Activated gamma-delta T cell treated with Interleukin-2 at 50 U/mL for 16 hours (primary cell): ENCODE measurements at regions not wholly inside any gene's neighbourhood (a gene's known extent, or its start where the extent isn't known, plus 50 kb on each side); places are given as distances from the start of the nearest gene placed in this dataset.

ENCODE experiments used
- DNase-seq: peaks from one replicate; pipeline ENCODE4 v3.0.0-alpha.2; 2020

DNA sequence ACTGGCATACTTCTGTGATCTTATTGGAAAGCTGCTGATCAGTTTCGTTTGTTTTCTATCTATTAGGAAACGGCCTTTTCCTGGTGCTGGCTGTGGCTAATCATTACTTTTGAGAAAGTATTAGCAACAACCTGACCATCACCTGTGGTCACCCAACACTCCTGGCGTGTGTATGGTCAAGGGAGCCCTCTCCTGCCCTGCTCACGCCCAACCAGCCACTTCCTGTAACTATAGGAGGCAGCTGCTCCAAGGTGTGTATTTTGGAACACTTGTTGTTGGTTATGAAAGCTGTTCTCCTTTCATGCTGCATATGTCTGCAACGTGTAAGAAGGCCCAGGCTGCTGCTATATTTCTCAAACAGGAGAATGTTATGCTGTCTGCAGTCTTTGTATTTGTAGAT lies 1582.8 kb downstream of the AACS start:
- no peak for DNase-seq

DNA sequence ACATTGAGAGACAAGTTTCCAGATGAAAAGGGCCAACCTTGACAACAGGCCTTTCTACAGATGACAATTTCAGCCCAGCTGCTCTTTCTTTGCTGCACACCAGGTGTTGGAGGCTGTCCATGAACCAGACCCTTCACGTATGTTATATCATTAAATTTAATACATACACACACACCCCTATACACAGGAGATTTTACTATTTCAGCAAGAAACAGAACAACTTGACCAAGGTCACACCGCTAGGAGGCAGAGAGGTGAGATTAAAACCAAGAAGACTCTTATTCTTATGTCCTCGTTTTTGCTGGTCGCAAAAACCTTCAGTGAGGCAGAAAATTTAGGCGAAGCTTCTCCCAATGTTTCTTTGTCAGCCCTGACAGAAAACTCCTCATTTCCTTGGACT lies 1585.9 kb downstream of the AACS start:
- DNase-seq: no peak

DNA sequence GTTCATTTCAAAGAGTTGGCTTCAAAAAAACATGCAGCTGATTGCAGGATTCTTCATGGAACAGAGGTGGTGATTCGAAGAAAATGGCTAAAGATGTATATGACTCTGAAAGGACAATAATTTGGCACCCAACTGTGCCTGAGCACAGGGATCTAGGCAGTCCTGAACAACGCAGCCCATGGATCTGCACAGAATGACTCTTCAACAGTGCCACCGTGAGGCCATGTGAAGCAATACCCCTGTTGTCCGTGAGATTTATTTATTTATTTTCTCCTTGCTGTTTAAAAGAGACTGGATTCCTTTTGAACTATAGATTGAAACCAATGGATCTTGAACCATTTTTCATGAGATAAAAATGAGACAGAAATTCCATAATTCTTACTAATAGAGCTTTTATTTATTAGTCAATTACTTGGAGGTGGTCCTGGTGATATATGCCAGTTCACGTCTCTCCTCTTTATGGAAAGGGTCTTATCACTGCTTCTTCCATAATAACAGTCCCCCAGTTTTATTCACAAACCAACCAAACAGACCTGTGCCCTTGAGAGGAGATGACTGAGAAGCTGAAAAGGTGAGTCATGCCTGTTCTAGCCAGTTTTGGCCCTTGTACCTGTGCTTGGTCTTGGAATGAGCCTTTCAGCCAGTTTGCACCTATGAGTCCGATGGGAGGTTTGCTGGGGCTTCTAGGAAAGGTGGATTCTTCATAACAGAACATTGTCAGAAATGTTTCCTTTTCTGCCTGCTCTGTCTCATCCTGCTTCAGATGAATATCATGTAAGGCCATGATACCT lies 1598.3 kb downstream of the AACS start:
- DNase-seq: no peak

GRCh38 chr12:126667339-126667738 lies 1599.6 kb upstream of the TMEM132C start:
- DNase-seq: no peak

DNA sequence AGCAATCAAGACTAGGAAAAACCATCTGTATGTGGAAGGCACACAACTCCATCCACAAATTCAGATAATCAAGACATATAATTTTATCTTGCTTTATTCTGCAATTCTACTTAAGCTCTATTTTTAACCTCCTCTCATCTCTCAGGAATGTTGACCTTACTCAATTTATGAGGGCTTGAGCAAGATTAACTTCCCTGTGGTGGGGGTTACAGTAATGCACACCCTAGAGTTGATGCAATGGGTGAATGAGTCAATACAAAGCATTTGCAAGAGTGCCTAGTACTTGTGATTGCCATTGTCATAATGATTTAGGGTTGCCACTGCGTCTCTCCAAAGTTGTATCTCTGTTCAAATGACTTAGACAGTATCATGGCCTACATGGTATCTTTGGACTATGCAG lies 1598.4 kb upstream of the TMEM132C start:
- DNase-seq: no peak

- DNase-seq: no peak
These were observed 1598.0 kb upstream of the TMEM132C start for GRCh38 chr12:126668961-126669360.

DNA sequence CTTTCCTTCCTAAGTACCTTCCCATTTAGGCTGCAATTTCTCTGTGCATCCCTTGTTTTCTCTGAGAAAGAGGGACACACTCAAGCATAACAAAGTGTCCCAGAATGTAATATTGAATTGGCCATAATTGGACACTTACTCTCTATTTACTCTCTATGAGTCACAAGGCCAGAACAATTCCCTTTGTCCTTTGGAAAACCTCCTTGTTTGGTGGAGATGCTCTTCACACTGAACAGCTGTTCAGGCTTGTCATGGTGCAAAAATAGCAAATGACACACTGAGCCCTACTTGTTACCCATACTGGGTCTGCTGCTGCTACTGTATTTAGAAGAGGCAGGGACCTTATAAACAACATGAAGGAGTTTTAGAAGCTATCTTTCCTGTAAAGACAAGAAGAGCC lies 1590.5 kb upstream of the TMEM132C start:
- DNase-seq: no peak

DNA sequence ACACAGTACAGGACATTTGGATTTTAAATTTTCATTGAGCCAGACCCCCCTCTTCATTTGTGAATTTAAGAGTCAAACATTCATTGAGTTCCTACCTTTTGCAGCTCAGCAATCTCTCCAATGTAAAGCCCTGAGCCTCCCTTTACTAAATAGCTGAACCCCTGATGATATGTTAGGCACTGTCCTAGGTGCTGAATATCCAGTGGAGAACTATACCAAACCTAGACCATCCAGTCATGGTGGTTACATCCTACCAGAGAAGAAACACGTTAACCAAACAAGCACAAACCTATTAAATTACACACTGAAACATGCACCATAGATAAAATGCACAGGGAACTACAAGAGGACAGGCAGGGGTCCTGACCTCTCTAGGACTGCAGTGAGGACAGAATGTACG lies 1585.3 kb upstream of the TMEM132C start:
- no peak for DNase-seq

GRCh38 chr12:126684703-126685102 lies 1582.3 kb upstream of the TMEM132C start:
- DNase-seq: no peak

DNA sequence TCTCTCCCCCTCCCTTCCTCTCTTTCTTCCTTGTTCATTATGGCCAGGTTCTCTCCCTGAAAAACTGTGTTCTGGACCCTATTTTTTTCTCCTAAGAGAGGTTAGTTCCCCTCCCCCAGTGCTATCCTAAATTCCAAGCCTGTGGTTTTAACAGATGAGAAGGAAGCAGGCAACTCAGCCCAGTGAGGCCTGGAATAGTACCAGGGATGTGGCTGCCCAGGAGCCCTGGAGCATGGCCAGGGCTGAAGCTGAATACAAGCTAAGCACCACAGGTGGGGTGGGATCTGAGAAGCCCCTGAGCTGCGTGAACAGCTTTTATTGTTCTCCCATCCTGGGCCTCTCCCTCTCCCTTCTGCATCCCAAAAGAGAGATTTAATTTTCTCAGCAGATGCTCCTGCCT lies 1581.3 kb upstream of the TMEM132C start:
- no peak for DNase-seq

- no peak for DNase-seq
These were observed 1578.4 kb upstream of the TMEM132C start for GRCh38 chr12:126688556-126688955.

GRCh38 chr12:126700096-126700495 lies 1566.9 kb upstream of the TMEM132C start:
- no peak for DNase-seq

DNA sequence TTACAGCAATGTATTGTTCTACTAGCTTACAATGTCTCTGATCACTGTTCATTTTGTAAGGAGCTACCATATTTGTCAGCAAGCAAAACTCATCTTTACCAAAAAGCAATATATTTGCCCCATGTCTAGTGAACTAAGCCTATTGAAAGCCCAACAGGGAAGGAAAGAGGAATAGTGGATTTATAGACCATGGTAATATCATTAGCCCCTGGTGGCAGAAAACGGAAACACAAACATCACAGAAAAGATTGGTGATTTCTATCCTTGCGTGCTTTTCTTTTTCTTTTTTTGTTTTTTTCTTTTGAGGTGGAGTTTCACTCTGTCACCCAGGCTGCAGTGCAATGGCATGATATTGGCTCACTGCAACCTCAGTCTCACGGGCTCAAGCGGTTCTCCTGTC lies 1562.4 kb upstream of the TMEM132C start:
- no peak for DNase-seq

DNA sequence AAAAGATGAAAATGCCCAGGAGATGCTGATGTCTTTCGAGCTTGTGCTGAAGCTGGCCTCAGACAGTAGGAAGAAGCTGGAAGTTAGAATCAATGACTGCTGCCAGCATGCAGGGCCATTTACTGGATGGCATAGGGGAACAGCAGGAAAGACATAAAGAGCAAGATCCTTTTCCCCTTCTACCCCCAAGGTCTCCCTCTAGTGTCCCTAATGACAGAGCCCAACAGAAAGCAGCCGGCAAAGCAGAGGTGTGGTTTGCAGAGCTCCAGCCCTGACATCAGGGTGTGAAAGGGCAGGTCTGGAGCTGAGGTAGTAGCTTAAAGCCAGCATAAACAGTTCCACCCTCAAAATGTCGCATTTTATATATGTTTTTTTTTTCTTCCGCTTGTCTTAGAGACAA lies 1560.7 kb upstream of the TMEM132C start:
- DNase-seq: no peak

DNA sequence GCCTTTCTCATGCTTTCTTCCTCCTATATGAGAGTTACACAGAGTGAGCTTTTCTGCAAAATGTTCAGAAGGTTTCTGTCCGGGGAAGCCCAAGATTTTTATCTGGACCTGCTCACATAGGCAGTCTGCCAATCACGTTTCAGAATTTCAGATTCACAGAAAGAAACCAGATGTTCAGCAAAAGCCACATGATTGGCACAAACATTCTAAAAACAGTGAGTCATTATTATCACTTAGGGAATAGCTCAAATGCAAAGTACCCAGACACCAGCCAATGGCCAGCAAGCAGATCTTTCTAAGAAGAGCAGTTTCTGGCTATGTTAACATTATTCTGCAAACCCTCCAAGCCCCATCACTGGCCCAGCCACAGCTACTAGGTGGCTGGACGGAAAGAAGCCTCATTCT lies 1558.5 kb upstream of the TMEM132C start:
- no peak for DNase-seq

GRCh38 chr12:126718365-126718764 lies 1548.6 kb upstream of the TMEM132C start:
- no peak for DNase-seq

DNA sequence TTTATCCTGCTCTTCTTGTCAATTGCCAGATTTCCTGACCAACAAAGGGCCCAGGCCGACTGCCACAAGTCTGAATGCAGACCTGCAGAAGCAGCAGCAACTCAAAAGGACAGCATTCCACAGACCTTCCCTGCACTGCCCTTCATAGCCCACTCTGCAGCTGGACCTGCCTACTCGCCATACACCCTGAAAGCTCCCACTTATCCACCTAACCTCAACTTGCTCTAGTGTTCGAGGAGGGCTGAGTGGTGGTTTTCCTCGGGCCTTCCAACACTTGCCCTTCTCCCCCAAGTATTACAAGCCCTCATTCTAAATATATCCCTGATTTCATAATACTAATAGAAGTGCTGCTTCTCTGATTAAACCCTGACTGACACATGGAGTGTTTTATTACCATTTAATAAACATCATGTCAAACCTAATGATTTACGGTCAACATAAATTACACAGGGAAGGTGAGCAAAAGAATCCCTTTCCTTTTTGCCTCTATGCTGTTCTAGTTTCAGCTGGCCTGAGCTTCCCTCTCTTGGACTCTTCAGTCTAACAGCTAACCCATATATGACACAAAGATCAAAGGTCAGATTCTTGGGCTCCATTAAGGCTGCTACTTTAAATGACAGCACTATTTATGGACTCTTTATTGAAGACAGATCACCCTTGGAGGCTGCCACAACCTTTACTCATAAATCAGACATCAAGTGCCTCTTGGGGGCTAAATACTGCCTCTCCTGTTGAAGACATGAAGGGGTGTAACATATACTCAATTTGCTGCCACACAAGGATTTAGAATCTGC lies 1546.9 kb upstream of the TMEM132C start:
- no peak for DNase-seq

GRCh38 chr12:126726481-126727217 lies 1540.3 kb upstream of the TMEM132C start:
- DNase-seq: no peak

DNA sequence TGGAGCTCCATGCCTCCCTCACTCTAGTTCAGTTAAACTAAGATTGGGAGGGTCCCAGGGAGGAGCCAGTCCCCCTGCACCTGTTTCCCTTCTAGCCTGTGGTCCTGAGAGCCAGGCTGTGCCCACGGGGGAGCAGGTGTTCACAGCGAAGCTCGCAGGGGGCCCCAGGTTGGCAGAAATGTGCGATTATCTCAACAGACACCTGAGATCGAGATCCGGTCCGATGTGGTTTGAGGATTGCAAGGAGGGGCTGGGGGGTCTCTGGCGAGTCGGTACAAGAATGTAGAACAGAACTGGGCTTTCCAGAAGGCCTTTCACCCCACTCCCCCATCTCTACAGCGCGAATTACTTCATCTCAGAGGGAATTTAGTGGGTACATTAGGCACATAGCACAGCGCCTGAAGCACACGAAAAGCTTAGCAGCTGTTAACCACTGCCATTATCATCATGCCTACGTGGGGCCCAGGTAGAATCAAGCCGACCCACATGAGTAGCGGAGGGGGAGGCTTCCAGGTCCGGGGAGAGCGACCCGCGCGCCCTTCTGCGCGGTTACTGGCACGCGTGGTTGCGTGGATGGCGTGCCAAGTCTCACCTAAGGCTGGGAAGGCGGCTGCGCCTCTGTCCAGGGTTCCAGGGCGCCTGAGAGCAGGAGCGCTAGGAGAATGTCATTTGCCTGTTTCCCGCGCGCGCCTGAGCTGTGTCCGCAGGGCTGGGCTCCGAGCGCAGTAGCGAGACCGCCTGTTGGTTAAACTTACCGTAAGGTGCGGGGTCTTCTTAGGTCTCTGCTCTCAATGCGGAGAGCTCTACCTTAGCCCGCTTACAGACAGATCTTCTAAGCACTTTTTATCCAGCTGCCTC lies 1539.5 kb upstream of the TMEM132C start:
- no peak for DNase-seq

GRCh38 chr12:126734296-126734695 lies 1532.7 kb upstream of the TMEM132C start:
- DNase-seq: no peak

DNA sequence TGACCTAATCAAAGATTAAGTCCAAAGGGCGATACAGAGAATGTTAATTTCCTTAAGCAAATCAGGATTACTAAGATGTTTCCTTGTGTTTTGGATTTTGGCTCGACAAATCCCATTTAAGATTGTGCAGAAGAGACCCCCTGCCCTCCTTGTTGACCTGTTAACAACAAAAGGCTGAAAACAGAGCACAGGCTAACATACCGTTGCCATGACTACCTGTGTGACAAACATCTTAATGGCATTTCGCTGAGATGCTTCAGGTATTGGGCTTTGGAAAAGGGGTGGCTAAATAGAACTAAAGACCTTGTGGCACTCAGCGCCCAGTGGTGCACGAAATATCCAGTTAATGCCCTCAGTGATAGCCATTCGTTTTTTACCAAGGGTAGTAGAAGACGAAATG lies 1532.3 kb upstream of the TMEM132C start:
- DNase-seq: no peak

DNA sequence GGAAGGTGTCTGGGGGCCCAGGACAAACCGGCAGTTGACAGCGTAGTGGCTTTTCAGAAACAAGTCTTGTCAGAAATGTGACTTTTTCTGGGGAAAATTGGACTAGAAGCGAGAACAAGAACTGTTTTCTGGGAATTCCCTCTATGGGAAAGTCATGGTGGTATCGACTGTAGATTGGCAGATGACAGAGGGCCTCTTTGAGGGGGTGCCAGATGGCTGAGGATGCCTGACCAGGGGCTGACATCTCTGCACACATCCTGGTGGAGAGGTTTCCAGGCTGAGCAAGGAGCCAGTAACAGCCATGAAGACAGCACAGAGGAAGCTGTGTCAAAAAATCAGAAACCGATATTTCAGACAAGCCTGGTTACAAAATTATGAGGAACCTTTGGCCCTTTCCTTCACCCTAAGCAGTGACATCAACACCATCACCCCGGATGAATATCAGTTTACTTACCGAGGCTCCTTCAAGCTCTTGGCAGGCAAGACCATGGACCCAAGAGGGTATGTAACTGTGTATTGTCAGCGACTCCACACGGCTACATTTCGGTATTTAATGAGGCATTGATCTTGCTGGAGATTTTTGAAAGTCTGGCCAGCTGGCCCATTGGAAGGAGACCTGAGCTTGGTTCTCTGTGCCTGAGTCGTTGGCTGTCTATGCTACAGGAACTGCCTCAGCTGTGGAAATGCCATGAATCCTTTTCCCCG lies 1525.3 kb upstream of the TMEM132C start:
- DNase-seq: no peak
